NCI-H526 (cell line): ENCODE measurements at regions not wholly inside any gene's neighbourhood (a gene's known extent, or its start where the extent isn't known, plus 50 kb on each side); places are given as distances from the start of the nearest gene placed in this dataset.
A peak's percentile ranks its signal among the peaks of the same experiment; 100 is the strongest.
"Not testable (repeated sequence)": the region's sequence is repeated elsewhere in the genome, so short reads cannot be mapped to it uniquely, and the experiment has no call there.

Experiments
- DNase-seq, 2 experiments: peaks; one replicate each; lab custom pipeline; 2025; lab: John Stamatoyannopoulos, UW

DNA sequence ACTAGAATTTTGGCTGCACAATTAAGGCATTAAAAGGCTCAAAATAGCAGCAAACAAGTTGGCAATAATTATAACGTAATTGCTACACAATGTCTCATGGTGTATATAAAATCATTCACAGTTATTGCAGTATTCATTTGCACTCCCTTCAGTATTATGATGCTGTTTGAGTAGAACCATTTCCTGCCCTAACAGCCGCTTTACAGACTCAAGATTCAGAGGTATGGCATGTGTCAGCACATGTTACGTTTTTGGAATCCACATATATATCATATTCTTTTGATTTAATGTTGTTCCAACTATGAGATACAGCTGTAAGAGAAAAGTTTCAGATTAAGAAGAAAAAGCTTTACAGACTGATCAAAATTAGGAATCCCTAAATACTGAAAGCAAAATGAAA is 56.3 kb upstream of the NCKAP5 start:
- no peak for DNase-seq

- DNase-seq, result no peak
Observed at GRCh38 chr2:133627741-133628140, 59.5 kb upstream of the NCKAP5 start.

DNA sequence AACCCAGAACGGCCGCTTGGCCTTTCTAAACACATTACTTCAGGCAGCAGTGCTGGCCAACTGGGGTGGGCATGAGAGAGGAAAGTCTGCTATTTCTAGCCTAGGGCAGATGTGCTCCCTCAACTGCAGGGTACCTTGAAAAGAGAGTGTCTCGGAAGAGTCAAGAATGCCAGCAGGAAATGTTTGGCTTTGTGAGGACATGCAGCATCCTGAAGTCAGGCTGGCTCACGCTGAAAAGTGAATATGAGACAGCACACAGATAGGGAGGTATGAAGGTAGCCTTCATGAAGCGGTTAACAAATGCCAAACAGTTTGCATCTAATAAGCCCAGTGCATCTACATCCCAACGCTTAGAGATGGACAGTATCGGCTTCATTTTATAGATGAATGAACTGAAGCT is 65.0 kb upstream of the NCKAP5 start:
- DNase-seq, result no peak

- DNase-seq, result no peak
Observed at GRCh38 chr2:133633881-133634409, 65.7 kb upstream of the NCKAP5 start.

DNA sequence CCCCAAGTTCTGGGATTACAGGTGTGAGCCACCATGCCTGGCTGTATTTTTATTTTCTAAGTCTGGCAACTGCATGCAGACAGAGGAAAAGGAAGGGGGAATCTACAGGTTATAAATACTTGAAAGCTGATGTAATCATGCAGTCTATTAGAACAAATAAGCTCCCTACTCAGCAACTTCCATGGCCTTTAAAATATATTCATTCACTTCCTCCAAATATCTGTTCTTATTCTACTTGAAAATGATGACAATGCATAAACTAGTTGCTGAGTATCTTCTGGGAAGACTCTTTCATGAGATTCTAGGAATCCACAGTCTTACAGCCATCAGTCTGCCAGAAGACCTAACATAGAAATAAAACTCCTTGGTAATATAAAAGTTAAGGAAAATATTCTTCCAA is 66.9 kb upstream of the NCKAP5 start:
- no peak for DNase-seq

DNA sequence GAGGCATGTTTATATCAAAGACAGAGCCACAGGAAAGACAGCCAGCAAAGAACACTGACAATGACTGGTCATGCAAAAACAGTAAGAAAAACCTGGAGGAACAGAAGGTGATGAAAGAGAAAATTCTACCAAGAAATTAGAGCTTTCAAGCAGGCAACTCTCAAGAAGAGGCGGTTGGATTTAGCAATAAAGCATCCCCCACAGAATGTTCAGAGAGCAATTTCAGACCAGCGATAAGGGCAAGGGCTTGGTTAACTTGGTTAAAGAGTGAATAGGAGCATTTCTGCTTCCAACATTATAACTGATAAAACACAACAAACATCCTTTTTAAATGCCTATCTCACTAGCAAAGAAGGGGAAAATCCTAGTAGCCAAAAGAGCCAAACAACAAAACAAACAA is 68.0 kb upstream of the NCKAP5 start:
- no peak for DNase-seq

DNA sequence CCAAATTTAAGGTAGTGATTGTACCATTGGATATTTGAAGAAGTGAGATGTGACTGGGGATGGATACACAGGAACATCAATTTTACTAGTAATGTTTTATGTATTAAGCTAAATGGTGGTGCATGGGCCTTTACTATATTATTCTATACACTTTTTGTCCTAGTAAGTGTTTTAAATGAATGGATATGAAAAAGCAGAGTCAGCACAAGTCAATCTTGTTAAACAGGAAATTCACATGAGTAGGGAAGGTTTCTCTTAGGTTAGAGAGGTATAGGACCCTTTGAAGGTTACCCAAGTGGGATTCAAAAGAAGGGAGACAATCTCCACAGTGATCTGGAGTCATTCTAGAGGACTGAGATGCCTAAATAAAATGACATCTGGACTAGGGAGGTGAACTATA is 71.8 kb upstream of the NCKAP5 start:
- no peak for DNase-seq

DNA sequence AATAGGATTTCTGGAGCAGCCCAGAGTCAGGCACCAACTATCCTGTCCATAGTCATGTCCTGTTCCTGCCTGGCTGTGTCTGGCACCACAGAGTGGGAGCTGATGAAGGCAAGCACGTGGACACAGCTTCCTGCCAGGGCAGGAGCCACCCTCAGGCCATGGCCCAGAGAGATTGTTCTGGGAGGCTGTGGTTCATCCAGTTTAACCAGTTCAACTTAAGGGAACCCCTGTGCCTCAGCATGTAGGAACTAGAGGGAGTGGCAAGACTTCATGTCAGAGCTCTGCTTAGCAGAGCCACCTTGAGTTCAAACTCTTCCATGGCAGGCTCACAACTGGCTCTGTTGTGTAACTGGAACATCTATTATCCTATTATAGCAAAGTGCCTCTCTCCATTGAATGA is 73.2 kb upstream of the NCKAP5 start:
- peak; percentile 21 to 63 for DNase-seq

DNA sequence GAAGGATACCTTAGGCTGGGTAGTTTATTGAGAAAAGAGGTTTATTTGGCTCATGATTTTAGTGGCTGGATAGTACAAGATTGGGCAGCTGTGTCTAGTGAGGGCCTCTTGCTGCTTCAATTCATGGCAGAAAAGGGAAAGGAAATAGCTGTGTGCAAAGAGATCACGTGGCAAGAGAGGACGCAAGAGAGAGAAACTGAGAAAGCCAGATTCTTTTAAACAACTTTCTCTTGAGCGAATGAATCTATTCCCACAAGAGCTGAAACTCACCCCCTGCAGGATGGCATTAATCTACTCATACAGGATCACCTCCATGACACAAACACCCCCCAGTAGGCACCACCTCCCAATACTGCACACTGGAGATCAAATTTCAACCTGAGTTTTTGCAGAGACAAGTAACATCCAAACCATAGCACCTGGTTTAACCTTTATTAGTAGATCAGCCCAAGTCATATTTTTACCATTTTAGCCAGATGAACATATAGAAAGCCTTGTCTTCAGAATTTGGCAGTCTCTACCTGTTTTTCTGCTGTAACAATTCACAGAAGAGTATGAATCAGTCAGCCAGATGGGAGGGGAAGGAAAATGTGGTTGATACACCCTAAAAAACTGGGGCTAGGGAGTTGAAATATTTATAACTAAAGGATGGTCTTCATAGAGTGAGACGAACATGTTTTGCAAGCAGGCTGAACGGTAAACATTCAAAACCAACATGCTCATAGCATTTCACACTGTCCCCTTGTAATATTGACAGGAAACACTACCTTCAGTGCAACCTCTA is 73.9 kb upstream of the NCKAP5 start:
- DNase-seq, result no peak

- no peak for DNase-seq
Observed at GRCh38 chr2:133642791-133643191, 74.5 kb upstream of the NCKAP5 start.

GRCh38 chr2:133643863-133644262 is 75.6 kb upstream of the NCKAP5 start:
- DNase-seq, result no peak

GRCh38 chr2:133644846-133645245 is 76.6 kb upstream of the NCKAP5 start:
- DNase-seq, result no peak

- not testable (repeated sequence) for DNase-seq
Observed at GRCh38 chr2:133647386-133647785, 79.1 kb upstream of the NCKAP5 start.

- DNase-seq, result no peak
Observed at GRCh38 chr2:133651861-133652260, 83.6 kb upstream of the NCKAP5 start.

DNA sequence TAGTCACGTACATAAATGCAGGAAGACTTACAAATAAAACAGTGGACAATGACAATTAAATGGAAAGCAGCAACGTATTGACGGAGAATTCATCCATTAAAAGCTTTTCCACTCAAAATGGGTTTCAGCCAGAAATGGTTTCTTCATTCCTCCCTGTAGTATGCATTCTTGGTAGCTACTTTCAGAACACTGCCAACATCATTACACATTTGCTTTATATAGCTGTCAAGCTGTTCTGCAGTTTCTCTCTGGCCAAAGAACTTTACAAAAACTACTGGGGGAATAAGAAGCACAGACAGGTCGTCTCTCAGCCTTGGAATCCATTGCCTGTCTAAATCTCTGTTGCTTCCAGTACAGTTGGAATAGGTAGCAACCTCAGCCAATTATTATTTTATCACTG is 84.1 kb upstream of the NCKAP5 start:
- DNase-seq, result no peak

GRCh38 chr2:133653056-133653455 is 84.8 kb upstream of the NCKAP5 start:
- DNase-seq, result no peak

DNA sequence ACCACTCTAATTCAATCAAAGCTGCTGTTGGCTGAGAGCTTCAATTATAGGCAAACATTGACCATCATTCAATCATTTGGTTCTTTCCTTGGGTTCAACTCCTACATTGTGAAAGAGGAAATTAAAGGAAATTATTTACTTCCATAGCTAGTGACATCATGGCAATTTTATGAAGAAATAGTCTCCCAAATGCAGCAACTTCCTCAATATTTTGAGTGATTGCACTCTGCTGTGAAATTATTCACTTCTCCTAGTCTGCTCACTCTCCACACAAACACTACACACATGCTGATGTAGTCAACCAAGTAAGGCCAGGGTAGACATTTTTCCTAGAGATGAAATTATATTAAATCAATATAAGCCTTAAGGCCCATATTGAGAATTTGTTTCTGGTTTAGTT is 86.7 kb upstream of the NCKAP5 start:
- no peak for DNase-seq

GRCh38 chr2:133655610-133656009 is 87.3 kb upstream of the NCKAP5 start:
- no peak for DNase-seq

DNA sequence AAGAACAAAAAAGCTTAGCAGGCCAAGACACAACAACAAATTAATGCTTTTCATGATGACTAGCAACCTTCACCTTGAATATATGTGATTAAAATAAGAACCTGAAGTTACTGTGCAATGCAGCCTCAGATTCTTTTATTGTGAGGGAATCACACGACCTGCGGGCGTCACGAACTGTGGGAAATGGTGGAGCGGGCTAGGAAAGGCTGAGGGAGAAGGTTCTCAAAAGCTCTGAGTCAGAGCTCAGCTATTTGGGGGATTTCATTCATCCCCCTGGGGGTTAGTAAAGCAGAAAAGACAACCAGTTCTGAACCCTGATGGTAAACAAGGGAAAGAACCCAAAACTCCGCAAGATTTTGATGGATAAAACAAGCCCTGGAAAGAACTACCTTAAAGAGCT is 89.3 kb upstream of the NCKAP5 start:
- no peak for DNase-seq

- DNase-seq, result no peak
Observed at GRCh38 chr2:133658020-133658903, 90.0 kb upstream of the NCKAP5 start.

DNA sequence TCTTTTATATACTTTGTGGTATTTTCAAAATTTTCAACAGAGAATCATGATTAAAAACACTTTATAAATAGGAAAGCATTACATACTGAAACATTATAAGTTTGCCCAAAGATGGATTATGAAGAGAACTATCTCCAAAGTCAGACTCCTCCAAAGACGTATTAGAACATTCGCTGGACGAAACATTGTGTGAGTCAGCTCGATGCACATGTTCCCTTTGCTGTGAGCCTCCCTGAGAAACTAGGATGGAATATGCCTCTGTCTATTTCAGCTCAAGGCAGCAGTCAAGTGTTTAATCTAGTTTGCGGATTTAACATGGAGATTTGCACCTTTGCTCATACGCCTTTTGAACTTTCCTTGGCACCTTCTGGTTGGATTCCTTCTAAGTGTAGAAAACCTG is 92.2 kb upstream of the NCKAP5 start:
- DNase-seq, result no peak

DNA sequence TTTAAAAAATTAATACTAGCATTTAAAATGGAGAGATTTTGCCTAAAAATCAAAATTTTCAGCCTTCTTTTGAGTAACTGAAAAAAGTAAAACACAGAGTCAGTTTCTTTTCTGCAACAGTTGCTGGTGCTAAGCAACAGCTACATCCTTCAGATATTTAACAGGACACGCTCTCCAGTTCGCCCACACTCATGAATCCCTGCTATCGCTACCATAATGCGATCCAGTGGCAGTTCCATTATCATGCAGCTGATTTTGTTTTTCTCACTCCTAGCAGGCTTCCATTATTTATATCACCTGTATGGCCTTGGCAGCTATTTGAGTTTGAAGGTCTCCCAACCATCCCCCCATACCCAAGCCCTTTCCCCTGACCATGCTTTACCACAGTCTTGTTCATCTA is 93.1 kb upstream of the NCKAP5 start:
- DNase-seq, result no peak

GRCh38 chr2:133666621-133667020 is 98.4 kb upstream of the NCKAP5 start:
- DNase-seq, result no peak
